Stimulated activated CD4-positive, alpha-beta T cell treated with anti-CD3 and anti-CD28 coated beads, TNF-alpha, amount 100 ng/mL, for 48 hours (primary cell): ENCODE measurements at regions not wholly inside any gene's neighbourhood (a gene's known extent, or its start where the extent isn't known, plus 50 kb on each side); places are given as distances from the start of the nearest gene placed in this dataset.
"Not testable (repeated sequence)": the region's sequence is repeated elsewhere in the genome, so short reads cannot be mapped to it uniquely, and the experiment has no call there.

Experiments used
- DNase-seq, 3 donors: peaks; one replicate each; pipeline ENCODE4 v3.0.0-alpha.2; 2020; ENCODE audit warnings: low read depth in 3 of 3

- no peak for DNase-seq
Measured at GRCh38 chr21:35473496-35473895, 424.4 kb upstream of the RUNX1 start.

- DNase-seq = no peak
Measured at GRCh38 chr21:35470522-35470921, 421.4 kb upstream of the RUNX1 start.

- DNase-seq = no peak
Measured at GRCh38 chr21:35469498-35469897, 420.4 kb upstream of the RUNX1 start.

- no peak for DNase-seq
Measured at GRCh38 chr21:35468991-35469390, 419.9 kb upstream of the RUNX1 start.

- DNase-seq = no peak
Measured at GRCh38 chr21:35467566-35467965, 418.5 kb upstream of the RUNX1 start.

- not testable (repeated sequence) for DNase-seq
Measured at GRCh38 chr21:35466681-35467080, 417.6 kb upstream of the RUNX1 start.

- DNase-seq = no peak
Measured at GRCh38 chr21:35465741-35466140, 416.6 kb upstream of the RUNX1 start.

GRCh38 chr21:35461700-35462099 is 412.6 kb upstream of the RUNX1 start:
- no peak for DNase-seq

GRCh38 chr21:35460441-35460840 is 411.3 kb upstream of the RUNX1 start:
- DNase-seq = no peak

GRCh38 chr21:35458405-35458804 is 409.3 kb upstream of the RUNX1 start:
- no peak for DNase-seq

- DNase-seq = no peak
Measured at GRCh38 chr21:35457097-35457804, 408.1 kb upstream of the RUNX1 start.

GRCh38 chr21:35451276-35451675 is 402.2 kb upstream of the RUNX1 start:
- DNase-seq = no peak

GRCh38 chr21:35450830-35451229 is 401.7 kb upstream of the RUNX1 start:
- no peak for DNase-seq

GRCh38 chr21:35449846-35450245 is 400.7 kb upstream of the RUNX1 start:
- no peak for DNase-seq

GRCh38 chr21:35448876-35449599 is 399.9 kb upstream of the RUNX1 start:
- DNase-seq = no peak

GRCh38 chr21:35444391-35444790 is 395.3 kb upstream of the RUNX1 start:
- no peak for DNase-seq

- DNase-seq = no peak
Measured at GRCh38 chr21:35441868-35442582, 392.9 kb upstream of the RUNX1 start.

- no peak for DNase-seq
Measured at GRCh38 chr21:35438643-35439404, 389.7 kb upstream of the RUNX1 start.

GRCh38 chr21:35437941-35438340 is 388.8 kb upstream of the RUNX1 start:
- no peak for DNase-seq

GRCh38 chr21:35436899-35437298 is 387.8 kb upstream of the RUNX1 start:
- no peak for DNase-seq

GRCh38 chr21:35432601-35433000 is 383.5 kb upstream of the RUNX1 start:
- not testable (repeated sequence) for DNase-seq

- no peak for DNase-seq
Measured at GRCh38 chr21:35430260-35430659, 381.2 kb upstream of the RUNX1 start.
